ENCODE measurements at regions not wholly inside any gene's neighbourhood (a gene's known extent, or its start where the extent isn't known, plus 50 kb on each side); places are given as distances from the start of the nearest gene placed in this dataset.

- Histone ChIP-seq H4K20me1 (ENCODE audit: insufficient read depth, low read length) (no peaks in the 10 kb centered on the region), H3K9me3 (ENCODE audit: insufficient read depth, low read length, severe bottlenecking) (no peaks in the 10 kb centered on the region), H3K4me1 (ENCODE audit: insufficient read depth, low read length) (no peaks in the 10 kb centered on the region), H2AFZ (ENCODE audit: low read depth, low read length) (no peak overlapping the region), H3K79me2 (ENCODE audit: insufficient read depth, low read length) (no peaks in the 10 kb centered on the region), H3K4me3 (ENCODE audit: low read depth in 1 of 2, low read length in 2 of 2) (no peak overlapping the region), H3K4me2 (ENCODE audit: insufficient read depth, low read length) (no peak overlapping the region), H3K36me3 (ENCODE audit: insufficient read depth, low read length) (no peaks in the 10 kb centered on the region), H3K27me3 (ENCODE audit: insufficient read depth, low read length, poor library complexity) (no peaks in the 10 kb centered on the region), H3K9ac (ENCODE audit: low read depth, low read length) (no peak overlapping the region), H3K27ac (ENCODE audit: low read length) (no peak overlapping the region)
- DNase-seq: no peak
- TF ChIP-seq CTCF (IDR thresholded peaks at IDR 0.05; ENCODE audit: borderline replicate concordance, extremely low read depth, low read length, poor library complexity, severe bottlenecking) (no peak), EZH2 (IDR thresholded peaks at IDR 0.05; ENCODE audit: borderline replicate concordance, low read depth, low read length, severe bottlenecking) (no peak)
- ATAC-seq (ENCODE audit: insufficient read depth, low read depth): no peak
Measured at GRCh38 chr21:38905328-38905727, 99.6 kb downstream of the ETS2 start.

- DNase-seq (no peak), ATAC-seq (ENCODE audit: insufficient read depth, low read depth) (no peak)
- H3K36me3 ChIP-seq (ENCODE audit: insufficient read depth, low read length): no peaks in the 10 kb centered on the region
- H3K79me2 ChIP-seq (ENCODE audit: insufficient read depth, low read length): no peaks in the 10 kb centered on the region
- H2AFZ ChIP-seq (ENCODE audit: low read depth, low read length): no peak overlapping the region
- no peaks in the 10 kb centered on the region for H3K9me3 ChIP-seq (ENCODE audit: insufficient read depth, low read length, severe bottlenecking)
- H3K4me3 ChIP-seq (ENCODE audit: low read depth in 1 of 2, low read length in 2 of 2): no peak overlapping the region
- no peaks in the 10 kb centered on the region for H3K4me1 ChIP-seq (ENCODE audit: insufficient read depth, low read length)
- H3K9ac ChIP-seq (ENCODE audit: low read depth, low read length): no peak overlapping the region
- no peak overlapping the region for H3K27ac ChIP-seq (ENCODE audit: low read length)
- no peak for TF ChIP-seq CTCF (IDR thresholded peaks at IDR 0.05; ENCODE audit: borderline replicate concordance, extremely low read depth, low read length, poor library complexity, severe bottlenecking)
- no peak for TF ChIP-seq EZH2 (IDR thresholded peaks at IDR 0.05; ENCODE audit: borderline replicate concordance, low read depth, low read length, severe bottlenecking)
- no peaks in the 10 kb centered on the region for H4K20me1 ChIP-seq (ENCODE audit: insufficient read depth, low read length)
- no peaks in the 10 kb centered on the region for H3K27me3 ChIP-seq (ENCODE audit: insufficient read depth, low read length, poor library complexity)
- H3K4me2 ChIP-seq (ENCODE audit: insufficient read depth, low read length): no peak overlapping the region
Measured at GRCh38 chr21:38903690-38904139, 98.0 kb downstream of the ETS2 start.

GRCh38 chr21:38902608-38903445 lies 97.1 kb downstream of the ETS2 start:
- H3K4me2 ChIP-seq (ENCODE audit: insufficient read depth, low read length): no peak overlapping the region
- peaks cover under 1% of the 10 kb centered on the region; the same call in 1 of the 2 replicates for H3K4me1 ChIP-seq (ENCODE audit: insufficient read depth, low read length)
- DNase-seq (no peak), ATAC-seq (ENCODE audit: insufficient read depth, low read depth) (no peak)
- H3K79me2 ChIP-seq (ENCODE audit: insufficient read depth, low read length): no peaks in the 10 kb centered on the region
- H2AFZ ChIP-seq (ENCODE audit: low read depth, low read length): no peak overlapping the region
- no peaks in the 10 kb centered on the region for H3K9me3 ChIP-seq (ENCODE audit: insufficient read depth, low read length, severe bottlenecking)
- TF ChIP-seq EZH2 (IDR thresholded peaks at IDR 0.05; ENCODE audit: borderline replicate concordance, low read depth, low read length, severe bottlenecking): no peak
- no peak for TF ChIP-seq CTCF (IDR thresholded peaks at IDR 0.05; ENCODE audit: borderline replicate concordance, extremely low read depth, low read length, poor library complexity, severe bottlenecking)
- no peak overlapping the region for H3K27ac ChIP-seq (ENCODE audit: low read length)
- H3K9ac ChIP-seq (ENCODE audit: low read depth, low read length): no peak overlapping the region
- no peaks in the 10 kb centered on the region for H4K20me1 ChIP-seq (ENCODE audit: insufficient read depth, low read length)
- no peak overlapping the region for H3K4me3 ChIP-seq (ENCODE audit: low read depth in 1 of 2, low read length in 2 of 2)
- no peaks in the 10 kb centered on the region for H3K27me3 ChIP-seq (ENCODE audit: insufficient read depth, low read length, poor library complexity)
- no peaks in the 10 kb centered on the region for H3K36me3 ChIP-seq (ENCODE audit: insufficient read depth, low read length)
